ENCODE measurements at regions not wholly inside any gene's neighbourhood (a gene's known extent, or its start where the extent isn't known, plus 50 kb on each side); places are given as distances from the start of the nearest gene placed in this dataset.
A peak's percentile ranks its signal among the peaks of the same experiment; 100 is the strongest.

DNA sequence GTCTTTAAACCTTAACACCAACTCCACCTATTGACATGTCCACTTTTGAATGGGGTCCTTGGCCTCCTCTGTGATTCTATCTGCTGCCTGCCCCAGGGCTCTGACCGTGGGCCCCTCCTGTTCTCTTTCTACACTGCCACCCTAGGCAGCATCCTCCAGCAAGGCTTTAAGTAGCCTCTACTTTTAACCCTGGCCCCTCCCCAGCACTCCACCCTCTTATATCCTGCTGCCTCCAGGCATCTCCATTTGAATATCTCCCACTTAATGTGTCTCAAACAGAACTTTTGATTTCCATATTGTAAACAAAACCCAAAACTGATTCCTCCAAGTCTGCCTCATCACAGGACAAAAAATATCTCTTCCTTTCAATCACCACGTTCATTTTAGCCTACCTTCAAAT lies 90.5 kb upstream of the ARHGAP32 start:
- no peaks in the 10 kb centered on the region for H3K36me3 ChIP-seq
- H3K4me1 ChIP-seq = peaks cover 0 to 41% (median 11%) of the 10 kb centered on the region in 9 donors
- H3K9me3 ChIP-seq = no peaks in the 10 kb centered on the region
- no peak overlapping the region for H3K27ac ChIP-seq
- TF ChIP-seq, protein P1, sequence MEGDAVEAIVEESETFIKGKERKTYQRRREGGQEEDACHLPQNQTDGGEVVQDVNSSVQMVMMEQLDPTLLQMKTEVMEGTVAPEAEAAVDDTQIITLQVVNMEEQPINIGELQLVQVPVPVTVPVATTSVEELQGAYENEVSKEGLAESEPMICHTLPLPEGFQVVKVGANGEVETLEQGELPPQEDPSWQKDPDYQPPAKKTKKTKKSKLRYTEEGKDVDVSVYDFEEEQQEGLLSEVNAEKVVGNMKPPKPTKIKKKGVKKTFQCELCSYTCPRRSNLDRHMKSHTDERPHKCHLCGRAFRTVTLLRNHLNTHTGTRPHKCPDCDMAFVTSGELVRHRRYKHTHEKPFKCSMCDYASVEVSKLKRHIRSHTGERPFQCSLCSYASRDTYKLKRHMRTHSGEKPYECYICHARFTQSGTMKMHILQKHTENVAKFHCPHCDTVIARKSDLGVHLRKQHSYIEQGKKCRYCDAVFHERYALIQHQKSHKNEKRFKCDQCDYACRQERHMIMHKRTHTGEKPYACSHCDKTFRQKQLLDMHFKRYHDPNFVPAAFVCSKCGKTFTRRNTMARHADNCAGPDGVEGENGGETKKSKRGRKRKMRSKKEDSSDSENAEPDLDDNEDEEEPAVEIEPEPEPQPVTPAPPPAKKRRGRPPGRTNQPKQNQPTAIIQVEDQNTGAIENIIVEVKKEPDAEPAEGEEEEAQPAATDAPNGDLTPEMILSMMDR (IDR thresholded peaks at IDR 0.05) = no peak
- ATAC-seq (no peak), DNase-seq (no peak)
- 59 to 66% methylated on average over 2 of the region's 2 CpGs for WGBS, 2 donors
- H3K27me3 ChIP-seq = no peaks in the 10 kb centered on the region
- intact Hi-C loops (cut with DNase I) = loop anchor here in 1 of 10 donors (5.0 kb wide), 1 partner anchor 40 kb away; no protein-coding TSS in a partner anchor
- H3K4me3 ChIP-seq = no peak overlapping the region

DNA sequence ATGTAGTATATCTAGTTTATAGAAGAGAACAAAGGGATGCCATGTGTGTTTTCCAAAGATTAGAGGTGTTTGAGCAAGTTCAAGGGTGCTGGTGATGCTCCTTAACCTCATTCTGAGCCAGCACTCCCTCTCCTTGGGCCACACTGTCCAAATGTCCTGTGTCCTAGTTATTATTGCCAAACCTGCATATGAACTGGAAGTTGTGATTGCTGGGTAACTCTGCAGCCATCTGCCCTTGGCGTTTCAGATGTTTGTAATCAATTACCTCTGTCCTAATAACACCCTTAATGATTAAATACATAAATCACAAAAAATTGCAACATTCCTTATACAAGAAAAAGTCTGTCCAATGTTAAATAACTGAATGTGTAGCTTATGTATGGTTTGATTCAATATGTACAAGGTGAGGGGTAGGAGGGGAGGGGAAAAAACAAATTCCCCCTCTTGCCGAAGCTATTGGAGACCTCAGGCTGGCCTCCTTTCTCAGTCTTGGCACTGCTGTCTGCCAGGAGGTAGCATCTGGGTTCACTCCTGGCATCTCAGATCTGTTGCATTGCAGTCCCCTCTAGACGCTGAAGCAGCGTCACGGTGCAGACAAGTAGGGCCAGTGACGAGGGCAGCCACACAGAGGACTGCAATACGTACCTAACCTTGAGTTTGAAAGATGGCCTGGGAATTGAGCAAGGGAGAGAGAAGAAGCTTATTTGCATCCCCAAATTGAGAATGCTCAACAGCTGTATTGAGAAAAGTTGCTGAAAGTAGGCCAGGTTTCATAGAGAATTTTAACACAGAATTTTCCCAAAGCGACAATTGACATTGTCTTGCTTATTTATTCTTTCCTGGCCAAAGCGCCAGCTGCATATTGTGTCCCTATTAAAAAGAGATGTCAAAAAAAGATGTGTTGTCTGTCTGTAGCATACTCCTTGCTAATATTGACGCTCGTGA lies 89.6 kb upstream of the ARHGAP32 start:
- no peak overlapping the region for H3K27ac ChIP-seq
- H3K4me3 ChIP-seq = no peak overlapping the region
- 88 to 93% methylated on average over 11 of the region's 11 CpGs for WGBS, 2 donors
- ATAC-seq (no peak), DNase-seq (no peak)
- intact Hi-C loops (cut with DNase I) = loop anchor here in 1 of 10 donors (5.0 kb wide), 1 partner anchor 41 kb away; no protein-coding TSS in a partner anchor
- H3K4me1 ChIP-seq = peaks cover 0 to 34% (median 11%) of the 10 kb centered on the region in 9 donors
- H3K27me3 ChIP-seq = no peaks in the 10 kb centered on the region
- no peaks in the 10 kb centered on the region for H3K36me3 ChIP-seq
- TF ChIP-seq, protein P1 (IDR thresholded peaks at IDR 0.05) = no peak
- H3K9me3 ChIP-seq = no peaks in the 10 kb centered on the region

DNA sequence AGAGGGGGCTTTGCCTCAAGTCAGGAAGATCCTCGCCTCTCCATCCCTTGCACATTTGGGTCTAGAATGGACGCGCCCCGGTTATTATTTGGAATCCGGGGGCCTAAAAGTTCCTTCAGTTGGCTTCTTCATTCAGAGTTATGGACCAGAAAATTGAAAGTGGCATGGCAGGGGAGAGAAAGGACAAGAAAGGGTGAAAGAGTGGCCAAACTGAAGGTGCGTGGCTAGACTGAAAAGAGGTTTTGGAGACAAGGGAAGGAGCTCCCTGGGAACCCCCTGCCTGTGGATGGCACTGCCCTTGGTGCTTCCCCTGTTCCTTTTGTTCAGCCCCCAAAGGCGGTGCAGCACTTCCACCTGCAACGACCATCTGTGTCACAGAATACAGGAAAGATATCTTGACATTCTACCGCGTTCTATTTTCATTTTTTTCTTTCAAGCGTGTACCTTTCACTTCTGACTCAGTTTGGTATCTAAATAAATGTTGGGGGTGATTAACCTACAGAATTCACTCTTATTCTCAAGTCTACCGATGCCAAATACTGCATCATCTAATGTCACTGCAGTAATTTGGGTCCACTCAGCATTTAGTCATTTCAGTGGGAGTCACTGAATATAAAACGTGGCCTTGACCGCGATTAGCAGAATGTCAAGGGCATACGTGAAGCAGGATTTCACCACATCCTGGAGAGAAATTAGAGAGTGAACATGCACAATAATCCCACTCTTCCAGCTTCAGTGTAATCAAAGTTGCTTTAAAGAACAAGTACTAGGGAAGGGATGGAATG lies 88.1 kb upstream of the ARHGAP32 start:
- ATAC-seq (no peak), DNase-seq (no peak)
- intact Hi-C loops (cut with DNase I) = loop anchor here in 1 of 10 donors (5.0 kb wide), 1 partner anchor 42 kb away; no protein-coding TSS in a partner anchor
- Histone ChIP-seq H3K4me3 (peak overlapping the region in 9 of 10 donors; percentile 39 to 71 (median 60)), H3K27me3 (no peaks in the 10 kb centered on the region), H3K4me1 (peaks cover 0 to 35% (median 18%) of the 10 kb centered on the region in 9 donors), H3K36me3 (no peaks in the 10 kb centered on the region), H3K9me3 (no peaks in the 10 kb centered on the region), H3K27ac (peak overlapping the region in 7 of 10 donors; percentile 1 to 61 (median 39))
- TF ChIP-seq, protein P1 (IDR thresholded peaks at IDR 0.05) = no peak
- 56 to 58% methylated on average over 16 of the region's 16 CpGs for WGBS, 2 donors
